Mononuclear cell (primary cell): ENCODE measurements at regions not wholly inside any gene's neighbourhood (a gene's known extent, or its start where the extent isn't known, plus 50 kb on each side); places are given as distances from the start of the nearest gene placed in this dataset.

Experiments
- H3K27me3 ChIP-seq: 2 replicates; pipeline ENCODE4 v1.6.0; 2011; ENCODE audit warnings: low read length, control low read depth; ENCODE audit not compliant: insufficient read depth
- H3K4me1 ChIP-seq: 2 replicates; pipeline ENCODE4 v1.5.1; 2011; ENCODE audit warnings: mild to moderate bottlenecking, low read length, control low read depth; ENCODE audit not compliant: insufficient read depth
- H3K4me3 ChIP-seq: 2 replicates; pipeline ENCODE4 v1.5.1; 2011; ENCODE audit warnings: mild to moderate bottlenecking, low read length, moderate library complexity
- H3K9me3 ChIP-seq: 2 replicates; pipeline ENCODE4 v1.5.1; 2011; ENCODE audit warnings: low read depth, mild to moderate bottlenecking, control low read depth, low read length

DNA sequence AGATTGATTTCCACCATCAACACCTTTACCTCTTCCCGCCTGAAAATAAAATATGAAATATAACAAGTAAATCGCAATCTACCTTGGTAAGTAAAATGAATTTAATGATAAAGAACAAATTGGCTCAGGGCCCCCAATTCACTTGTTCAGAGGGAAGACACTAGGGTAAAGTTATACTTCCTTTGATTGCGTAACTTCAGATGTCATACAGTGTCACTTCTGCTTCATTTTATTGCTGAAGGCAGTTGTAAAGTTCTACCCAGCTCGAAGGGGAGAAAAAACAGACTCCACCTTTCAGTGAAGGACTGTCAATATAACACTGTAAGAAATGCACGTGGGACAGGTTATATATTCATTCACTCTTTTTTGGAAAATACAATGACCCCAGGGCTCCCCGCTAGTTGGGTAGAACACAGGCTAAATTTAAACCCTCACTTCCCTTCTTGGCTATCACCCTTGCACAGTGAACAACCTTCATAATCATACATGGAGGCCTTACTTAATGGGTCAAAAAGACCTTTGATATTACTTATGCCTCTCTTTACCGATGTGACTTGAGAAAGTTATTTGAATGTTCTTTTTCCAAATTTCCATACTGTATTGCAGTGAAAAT lies 848.8 kb downstream of the MAT2B start:
- H3K27me3 ChIP-seq, result no peaks in the 10 kb centered on the region
- no peak overlapping the region for H3K4me3 ChIP-seq
- H3K9me3 ChIP-seq, result no peaks in the 10 kb centered on the region
- H3K4me1 ChIP-seq, result no peaks in the 10 kb centered on the region

DNA sequence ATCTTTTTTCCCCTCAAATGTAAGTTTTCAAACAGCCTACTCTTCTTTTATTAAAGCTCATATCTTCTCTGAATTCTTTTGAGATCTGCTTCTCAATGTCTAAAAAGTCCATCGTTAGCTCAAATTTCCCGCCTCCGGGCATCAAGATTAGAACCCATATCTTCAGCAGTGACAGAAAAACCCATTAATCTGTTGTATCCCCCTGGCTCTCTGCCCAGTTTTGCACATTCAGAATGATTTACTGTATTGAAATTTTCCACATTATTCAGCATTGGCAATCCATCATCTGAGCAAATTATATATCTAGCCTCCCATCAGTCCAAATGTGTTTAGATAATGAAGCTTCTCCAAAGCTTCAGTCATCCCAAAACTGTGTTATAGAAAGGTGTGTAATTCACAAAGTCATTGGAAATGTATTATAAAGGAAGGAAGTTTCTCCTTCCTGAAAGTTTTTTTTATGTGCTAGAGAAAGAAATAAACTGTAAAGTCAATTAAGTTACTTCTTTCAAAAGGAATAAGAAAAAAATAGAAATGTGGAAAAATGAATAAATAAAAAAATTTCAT lies 849.9 kb downstream of the MAT2B start:
- Histone ChIP-seq H3K4me1 (no peaks in the 10 kb centered on the region), H3K27me3 (no peaks in the 10 kb centered on the region), H3K9me3 (no peaks in the 10 kb centered on the region), H3K4me3 (no peak overlapping the region)

DNA sequence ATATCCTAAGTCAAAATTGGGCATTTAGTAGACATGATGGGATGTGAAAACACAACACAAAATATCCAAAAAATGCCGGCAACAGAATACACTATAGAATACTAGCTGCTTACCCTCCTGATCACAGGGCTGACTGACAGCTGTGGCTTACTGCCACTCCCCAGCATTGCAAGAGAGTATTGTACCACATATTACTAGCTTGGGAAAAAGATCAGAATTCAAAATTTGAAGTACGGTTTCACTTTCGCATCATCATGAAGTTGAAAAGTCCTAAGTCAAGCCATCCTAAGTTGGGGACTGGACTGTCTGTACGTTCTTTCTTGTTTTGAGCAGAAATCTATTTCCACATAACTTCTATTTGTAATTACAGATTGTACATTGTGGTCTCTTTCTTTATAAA lies 851.4 kb downstream of the MAT2B start:
- Histone ChIP-seq H3K4me3 (no peak overlapping the region), H3K27me3 (no peaks in the 10 kb centered on the region), H3K9me3 (no peaks in the 10 kb centered on the region), H3K4me1 (no peaks in the 10 kb centered on the region)

DNA sequence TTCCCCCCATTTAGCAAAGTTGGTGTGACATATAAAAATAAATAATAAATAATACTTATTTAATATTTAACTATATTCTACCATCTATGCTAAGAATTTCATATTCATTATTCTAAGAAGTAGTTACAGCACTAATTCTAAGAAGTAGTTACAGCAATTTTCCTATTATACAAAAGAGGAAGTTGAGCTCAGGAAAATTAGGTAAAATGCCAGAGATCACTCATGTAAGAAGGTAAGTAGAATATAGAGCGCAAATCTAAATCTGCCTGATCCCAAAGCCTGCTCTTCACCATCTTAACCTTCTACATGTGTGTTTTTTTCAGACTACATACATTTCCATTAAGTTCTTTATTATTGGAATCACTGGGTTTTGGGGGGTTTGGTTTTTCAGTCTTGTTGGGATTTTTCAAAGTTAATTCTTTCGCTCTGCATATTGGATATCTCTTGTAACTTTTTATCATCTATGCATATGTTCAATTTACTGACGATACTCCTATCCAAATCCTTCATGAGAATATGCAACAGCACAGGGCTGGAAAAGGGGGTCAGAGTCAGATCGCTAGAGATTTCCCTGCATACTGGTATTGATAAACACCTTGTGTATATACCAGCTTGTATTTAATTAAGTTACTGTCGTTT lies 852.1 kb downstream of the MAT2B start:
- Histone ChIP-seq H3K4me1 (no peaks in the 10 kb centered on the region), H3K27me3 (no peaks in the 10 kb centered on the region), H3K4me3 (no peak overlapping the region), H3K9me3 (no peaks in the 10 kb centered on the region)

DNA sequence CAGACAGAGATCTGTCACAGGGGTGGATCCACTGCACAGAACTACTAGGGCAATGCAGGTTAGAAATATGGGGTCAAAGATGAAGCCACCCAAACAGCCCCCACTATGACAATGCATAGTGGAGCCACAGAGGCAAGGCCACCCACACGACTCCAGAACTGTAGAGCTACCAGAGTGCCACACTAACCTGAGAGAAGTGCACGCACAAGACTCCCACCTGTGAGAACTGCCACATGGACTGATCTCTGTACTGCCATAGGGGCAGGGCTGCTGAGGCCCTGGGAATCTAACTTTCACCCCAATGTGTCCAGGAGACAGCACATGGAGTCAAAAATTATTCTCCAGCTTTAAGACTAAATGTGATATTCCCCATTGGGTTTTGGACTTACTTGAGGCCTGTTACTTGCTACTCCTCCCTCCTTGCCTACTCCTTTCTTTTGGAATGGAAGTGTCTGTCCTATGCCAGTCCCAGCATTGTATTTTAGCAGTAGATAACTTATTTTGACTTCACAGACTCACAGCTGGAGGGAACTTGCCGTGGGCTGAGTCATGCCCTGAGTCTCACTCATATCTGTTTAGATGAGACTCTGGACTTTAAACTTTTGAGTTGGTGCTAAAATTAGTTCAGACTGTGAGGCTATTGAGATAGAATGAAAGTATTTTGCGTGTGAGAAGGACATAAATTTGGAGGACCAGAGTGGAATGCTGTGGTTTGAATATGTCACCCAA lies 853.3 kb downstream of the MAT2B start:
- no peaks in the 10 kb centered on the region for H3K9me3 ChIP-seq

DNA sequence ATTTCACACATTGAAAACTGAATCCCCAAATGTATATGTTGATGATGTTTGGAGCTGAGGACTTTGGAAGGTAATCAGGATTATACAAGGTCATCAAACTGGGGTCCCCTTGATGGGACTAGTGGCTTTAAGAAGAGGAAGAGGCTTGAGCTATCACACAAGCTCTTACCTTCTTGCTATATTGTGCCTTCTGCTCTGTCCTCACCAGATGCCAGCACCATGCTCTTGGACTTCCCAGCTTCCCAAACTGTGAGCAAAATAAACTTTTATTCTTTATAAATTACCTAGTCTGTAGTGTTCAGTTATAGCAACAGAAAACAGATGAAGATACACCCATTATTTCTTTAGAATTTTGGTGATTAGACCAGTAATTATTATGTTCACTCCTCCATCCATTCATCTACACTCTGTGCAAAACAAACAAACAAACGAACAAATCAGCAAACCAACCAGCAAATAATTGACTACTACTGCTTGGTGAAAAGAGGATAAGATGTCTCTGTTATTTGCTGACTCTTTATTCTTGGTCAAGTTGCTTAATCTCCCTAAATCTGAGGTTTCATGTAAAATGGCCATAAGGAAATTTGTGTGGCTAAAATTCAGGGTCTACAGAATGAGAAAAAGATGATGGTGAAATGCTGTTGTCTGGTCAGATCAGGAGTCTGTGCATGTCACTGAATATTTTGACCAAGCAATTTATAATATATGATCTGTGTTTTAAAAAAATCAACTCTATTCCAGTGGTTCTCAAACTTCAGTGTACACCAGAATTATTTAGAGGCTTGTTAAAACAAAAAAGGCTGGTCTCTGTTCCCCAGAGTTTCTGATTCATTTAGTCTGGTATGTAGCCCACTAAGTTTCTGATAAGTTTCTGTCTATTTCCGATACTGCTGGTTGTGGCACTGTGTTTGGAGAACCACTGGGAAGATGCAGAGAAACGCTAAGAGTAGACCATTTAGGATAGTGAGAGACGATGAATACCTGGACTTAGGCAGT lies 854.1 kb downstream of the MAT2B start:
- no peaks in the 10 kb centered on the region for H3K9me3 ChIP-seq
- H3K27me3 ChIP-seq, result no peaks in the 10 kb centered on the region
- no peak overlapping the region for H3K4me3 ChIP-seq
- H3K4me1 ChIP-seq, result no peaks in the 10 kb centered on the region

More for the DNA sequence above, 853.3 kb downstream of the MAT2B start:
- H3K27me3 ChIP-seq, result no peaks in the 10 kb centered on the region
- no peak overlapping the region for H3K4me3 ChIP-seq
- H3K4me1 ChIP-seq, result no peaks in the 10 kb centered on the region

DNA sequence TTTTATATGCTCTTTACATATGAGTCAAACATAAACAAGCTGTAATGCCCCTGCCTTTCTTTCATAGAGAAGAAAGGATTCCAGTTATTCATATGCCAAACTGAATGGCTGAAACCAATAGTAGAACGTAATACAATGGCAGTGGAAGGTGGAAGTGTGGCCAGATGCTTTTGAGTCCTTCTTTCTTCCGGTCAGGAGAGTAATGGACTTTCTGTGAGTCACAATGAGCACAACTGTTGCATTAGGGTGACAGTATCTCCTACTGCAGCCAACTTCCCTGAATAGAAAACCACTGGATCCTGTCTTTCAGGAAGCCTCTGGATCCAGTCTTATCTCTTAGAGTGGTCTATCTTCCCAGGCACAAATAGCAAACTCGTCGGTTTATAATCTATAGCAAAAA lies 855.2 kb downstream of the MAT2B start:
- H3K4me1 ChIP-seq, result no peaks in the 10 kb centered on the region
- H3K27me3 ChIP-seq, result no peaks in the 10 kb centered on the region
- H3K4me3 ChIP-seq, result no peak overlapping the region
- no peaks in the 10 kb centered on the region for H3K9me3 ChIP-seq

DNA sequence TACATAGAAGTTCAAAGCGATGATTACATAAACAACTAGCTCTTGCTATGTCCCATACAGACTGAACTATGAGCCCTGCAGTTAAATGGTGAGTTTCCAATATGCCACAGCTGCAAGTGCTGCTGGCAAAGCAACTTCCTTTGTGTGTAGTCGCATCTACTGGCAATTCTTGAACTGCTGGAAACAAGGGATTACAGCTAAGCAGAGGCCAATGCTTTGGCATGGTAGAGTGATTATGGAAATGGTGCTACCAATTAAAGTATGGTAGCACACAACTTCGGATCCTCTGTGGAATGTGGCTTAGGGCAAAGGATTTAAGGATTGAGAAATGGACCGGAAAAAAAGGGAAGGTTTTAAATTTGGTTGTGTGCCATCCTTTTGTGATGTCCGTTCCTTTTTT lies 856.6 kb downstream of the MAT2B start:
- H3K4me1 ChIP-seq, result no peaks in the 10 kb centered on the region
- H3K9me3 ChIP-seq, result no peaks in the 10 kb centered on the region
- no peak overlapping the region for H3K4me3 ChIP-seq
- no peaks in the 10 kb centered on the region for H3K27me3 ChIP-seq

DNA sequence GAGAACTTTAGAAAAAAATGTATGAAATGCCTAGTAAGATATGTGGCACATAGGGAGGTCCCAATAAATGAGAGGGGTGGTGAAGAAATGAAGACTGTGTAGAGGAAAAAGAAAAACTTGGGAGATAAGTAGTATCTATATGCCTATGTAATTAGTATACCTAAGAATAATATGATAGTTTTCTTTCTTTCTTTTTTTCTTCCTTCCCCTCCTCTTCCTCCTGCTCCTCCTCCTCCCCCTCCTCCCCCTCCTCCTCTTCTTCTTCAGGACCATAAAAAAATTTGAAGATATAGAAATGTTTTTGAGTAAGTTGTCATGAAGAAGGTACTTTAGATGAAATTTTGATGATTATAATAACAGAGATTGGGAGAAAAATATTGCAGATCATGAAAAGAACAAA lies 857.4 kb downstream of the MAT2B start:
- Histone ChIP-seq H3K9me3 (no peaks in the 10 kb centered on the region), H3K4me1 (no peaks in the 10 kb centered on the region), H3K27me3 (no peaks in the 10 kb centered on the region), H3K4me3 (no peak overlapping the region)

DNA sequence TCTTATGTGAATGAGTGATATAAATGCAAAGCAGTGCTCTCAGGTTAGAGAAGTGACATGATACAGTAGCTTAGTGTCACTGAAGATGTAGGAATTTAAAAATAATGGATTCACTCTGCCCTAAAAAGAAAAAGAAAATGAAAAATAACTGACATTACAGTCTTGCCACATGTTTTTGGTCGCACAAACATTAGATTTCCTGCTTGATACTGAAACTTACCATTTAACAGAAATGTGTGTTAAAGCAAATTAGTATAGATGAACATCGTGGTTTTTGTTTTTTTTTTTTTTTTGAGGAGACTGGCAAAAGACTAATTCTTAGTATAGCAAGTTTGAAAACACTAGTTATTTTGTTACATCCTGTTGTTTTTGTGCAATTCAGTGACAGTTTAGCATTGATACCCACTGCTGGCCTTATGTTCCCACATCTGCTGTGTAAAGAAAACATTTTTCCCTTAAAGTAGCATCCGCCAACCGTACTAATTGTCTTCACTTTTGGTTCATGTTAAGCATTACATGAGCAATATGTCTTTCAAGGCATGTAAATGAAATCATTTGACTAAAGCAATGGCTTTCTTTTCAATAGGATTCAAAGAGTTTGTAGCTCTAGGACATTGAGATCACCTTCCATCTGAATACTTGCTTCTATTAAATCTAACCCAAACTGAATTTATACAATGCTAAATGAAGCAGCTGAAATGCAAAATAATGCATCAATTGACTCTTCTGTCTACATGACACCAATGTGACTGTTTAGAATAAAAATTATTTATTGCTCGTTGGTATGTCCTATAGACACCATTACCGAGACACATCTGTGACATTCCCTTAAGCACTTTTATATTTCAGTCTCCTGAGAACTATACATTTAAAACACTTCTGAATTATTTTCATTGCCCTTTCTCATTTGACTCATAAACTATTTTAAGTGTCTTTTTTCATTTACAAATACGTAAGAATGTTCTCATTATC lies 859.1 kb downstream of the MAT2B start:
- no peaks in the 10 kb centered on the region for H3K9me3 ChIP-seq
- no peaks in the 10 kb centered on the region for H3K27me3 ChIP-seq
- H3K4me3 ChIP-seq, result no peak overlapping the region
- no peaks in the 10 kb centered on the region for H3K4me1 ChIP-seq

DNA sequence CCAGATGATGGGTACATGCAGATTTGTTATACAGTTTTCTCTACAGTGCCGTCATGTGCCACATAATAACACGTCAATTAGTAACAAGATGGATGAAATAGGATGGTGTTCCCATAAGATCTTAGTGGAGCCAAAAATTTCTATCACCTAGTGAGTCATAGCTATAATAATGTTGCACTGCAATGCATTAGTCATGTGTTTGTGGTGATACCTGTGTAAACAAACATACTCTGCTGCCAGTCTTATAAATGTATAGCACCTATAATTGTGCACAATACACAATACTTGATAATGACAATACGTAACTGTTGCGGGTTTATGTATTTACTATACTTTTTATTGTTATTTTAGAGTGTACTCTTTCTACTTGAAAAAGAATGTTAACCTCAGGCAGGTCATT lies 865.4 kb downstream of the MAT2B start:
- Histone ChIP-seq H3K9me3 (no peaks in the 10 kb centered on the region), H3K4me1 (no peaks in the 10 kb centered on the region), H3K4me3 (no peak overlapping the region), H3K27me3 (no peaks in the 10 kb centered on the region)

DNA sequence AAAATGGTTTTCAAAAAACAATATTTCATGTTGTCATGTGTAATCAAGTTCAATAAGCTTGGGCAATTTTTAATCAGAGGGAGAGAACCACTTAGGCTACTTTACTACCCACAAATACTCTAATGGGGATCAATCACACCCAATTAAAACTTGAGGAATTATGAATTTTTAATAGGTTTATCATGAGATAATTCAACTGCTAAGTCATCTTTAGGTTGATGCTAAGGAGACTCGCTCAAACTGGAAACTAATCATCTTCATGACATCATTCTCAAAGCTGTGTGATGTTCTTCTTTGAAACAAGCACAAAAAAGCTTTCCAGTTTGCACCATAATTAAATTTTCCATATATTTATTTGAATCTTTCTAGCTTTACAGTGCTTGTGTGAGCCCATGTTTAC lies 867.5 kb downstream of the MAT2B start:
- Histone ChIP-seq H3K27me3 (no peaks in the 10 kb centered on the region), H3K4me3 (no peak overlapping the region), H3K4me1 (no peaks in the 10 kb centered on the region), H3K9me3 (no peaks in the 10 kb centered on the region)

DNA sequence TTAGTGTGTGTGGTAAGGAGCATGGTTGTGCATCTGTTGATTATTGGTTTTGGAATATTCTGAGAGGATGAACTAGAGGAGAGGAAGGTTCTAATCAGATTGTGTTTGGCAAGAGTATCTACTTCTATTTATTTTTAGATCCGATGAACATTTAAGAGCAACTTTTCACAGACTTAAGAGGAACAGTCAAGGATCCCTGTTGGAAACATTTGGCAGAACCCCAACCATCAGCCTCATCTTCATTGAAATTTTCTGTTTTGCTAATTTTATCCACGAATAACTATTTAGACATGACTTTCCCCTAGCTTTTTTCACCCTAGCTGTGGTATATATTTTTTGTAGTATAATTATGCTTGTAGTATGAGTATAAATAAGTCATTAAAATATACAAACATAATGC lies 868.5 kb downstream of the MAT2B start:
- Histone ChIP-seq H3K27me3 (no peaks in the 10 kb centered on the region), H3K4me1 (no peaks in the 10 kb centered on the region), H3K4me3 (no peak overlapping the region), H3K9me3 (no peaks in the 10 kb centered on the region)

DNA sequence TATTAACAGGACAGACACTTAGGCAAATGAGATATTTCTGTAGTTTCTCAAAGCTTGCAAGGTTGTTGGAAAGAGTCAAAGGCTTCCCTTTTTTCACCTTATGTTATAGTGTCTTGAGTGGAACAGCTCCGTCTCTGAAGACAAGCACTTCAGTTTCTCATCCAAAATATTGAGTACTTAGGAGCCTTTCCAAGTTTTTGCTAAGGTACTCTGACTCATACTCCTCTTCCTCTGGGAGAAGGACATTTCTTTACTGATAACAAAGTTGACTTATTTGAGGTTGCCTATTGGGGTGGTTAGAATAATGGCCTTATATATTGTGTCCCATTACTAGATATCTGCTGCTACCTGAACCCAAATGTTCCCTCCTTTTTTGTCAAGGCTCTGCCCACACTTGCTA lies 869.6 kb downstream of the MAT2B start:
- Histone ChIP-seq H3K4me1 (no peaks in the 10 kb centered on the region), H3K4me3 (no peak overlapping the region), H3K9me3 (no peaks in the 10 kb centered on the region), H3K27me3 (no peaks in the 10 kb centered on the region)
